ENCODE measurements at regions not wholly inside any gene's neighbourhood (a gene's known extent, or its start where the extent isn't known, plus 50 kb on each side); places are given as distances from the start of the nearest gene placed in this dataset.

DNA sequence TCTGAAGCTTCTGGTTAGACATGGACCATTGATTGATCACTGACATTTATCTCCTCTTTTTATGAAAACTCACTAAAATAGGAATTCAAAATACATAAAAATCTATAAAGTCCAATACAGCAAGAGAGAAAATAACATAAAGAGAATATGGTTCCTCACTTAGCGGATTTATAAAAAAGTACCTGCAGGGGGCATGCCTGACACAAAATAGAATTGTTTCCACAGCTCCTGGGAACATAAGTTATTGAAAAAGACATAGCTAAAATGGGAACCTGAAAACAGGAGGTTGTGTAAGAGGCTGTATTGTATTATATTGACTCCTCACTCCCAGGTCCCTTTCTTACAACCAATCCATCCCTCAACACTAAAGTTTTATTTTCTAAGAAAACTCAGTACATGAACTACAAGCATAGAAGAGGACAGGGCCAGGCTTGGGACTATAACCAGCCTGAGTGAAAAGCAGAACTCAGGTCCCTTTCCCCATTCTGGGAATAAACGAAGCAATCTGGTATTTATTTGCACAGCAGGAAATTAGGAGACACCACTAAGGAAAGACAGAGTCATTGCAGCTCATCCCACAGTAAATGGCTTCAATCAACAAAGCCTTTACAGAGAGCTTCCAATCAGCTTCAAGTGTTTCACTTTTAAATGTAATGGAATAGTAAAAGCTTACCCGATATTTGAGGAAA is 121.1 kb upstream of the NDST4 start:
- Histone ChIP-seq H3K27me3 (replicated peaks) (no peaks in the 10 kb centered on the region), H3K27ac (no peak overlapping the region), H3K36me3 (replicated peaks) (no peaks in the 10 kb centered on the region), H3K4me3 (ENCODE audit: low read depth, low read length) (no peak overlapping the region)
- peak; percentile 26 for TF ChIP-seq CTCF (IDR thresholded peaks at IDR 0.05; ENCODE audit: low read depth, low read length, missing control alignments)
- DNase-seq = no peak
- in situ Hi-C loops (cut with HindIII; ENCODE audit: low pct_ligation_motif_present, low sequenced_read_pairs) = no loop called here

- Histone ChIP-seq H3K27ac (no peak overlapping the region), H3K36me3 (replicated peaks) (no peaks in the 10 kb centered on the region), H3K4me3 (ENCODE audit: low read depth, low read length) (no peak overlapping the region), H3K27me3 (replicated peaks) (no peaks in the 10 kb centered on the region)
- TF ChIP-seq CTCF (IDR thresholded peaks at IDR 0.05; ENCODE audit: low read depth, low read length, missing control alignments) = no peak
- in situ Hi-C loops (cut with HindIII; ENCODE audit: low pct_ligation_motif_present, low sequenced_read_pairs) = no loop called here
- no peak for DNase-seq
Observed at GRCh38 chr4:115233600-115233999, 120.2 kb upstream of the NDST4 start.

GRCh38 chr4:115229873-115230272 is 116.5 kb upstream of the NDST4 start:
- in situ Hi-C loops (cut with HindIII; ENCODE audit: low pct_ligation_motif_present, low sequenced_read_pairs) = no loop called here
- no peaks in the 10 kb centered on the region for H3K27me3 ChIP-seq (replicated peaks)

DNA sequence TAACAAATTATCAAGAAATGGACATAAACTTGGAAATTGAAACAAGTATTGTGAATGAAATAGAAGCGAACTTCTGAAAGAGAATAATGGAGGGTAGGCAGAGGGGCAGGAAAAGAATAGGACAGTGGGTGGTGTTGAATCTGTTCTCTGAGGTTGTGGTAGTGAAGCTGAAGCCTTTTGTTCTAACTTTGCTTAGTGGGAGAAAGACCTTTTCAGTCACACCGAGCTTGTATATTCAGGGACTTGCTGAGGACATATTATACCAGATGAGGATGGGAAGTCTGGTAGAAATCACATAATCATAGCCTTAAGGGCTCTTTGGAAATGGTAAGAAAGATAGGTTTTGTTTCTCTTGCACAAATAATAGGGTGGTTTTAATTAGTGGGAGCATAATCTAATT is 115.4 kb upstream of the NDST4 start:
- TF ChIP-seq CTCF (IDR thresholded peaks at IDR 0.05; ENCODE audit: low read depth, low read length, missing control alignments) = no peak
- no peak for DNase-seq
- H3K36me3 ChIP-seq (replicated peaks) = no peaks in the 10 kb centered on the region
- in situ Hi-C loops (cut with HindIII; ENCODE audit: low pct_ligation_motif_present, low sequenced_read_pairs) = no loop called here
- no peak overlapping the region for H3K27ac ChIP-seq
- H3K27me3 ChIP-seq (replicated peaks) = no peaks in the 10 kb centered on the region
- no peak overlapping the region for H3K4me3 ChIP-seq (ENCODE audit: low read depth, low read length)

More at GRCh38 chr4:115229873-115230272, 116.5 kb upstream of the NDST4 start:
- no peak for DNase-seq
- no peak for TF ChIP-seq CTCF (IDR thresholded peaks at IDR 0.05; ENCODE audit: low read depth, low read length, missing control alignments)
- H3K27ac ChIP-seq = no peak overlapping the region
- H3K4me3 ChIP-seq (ENCODE audit: low read depth, low read length) = no peak overlapping the region
- no peaks in the 10 kb centered on the region for H3K36me3 ChIP-seq (replicated peaks)

GRCh38 chr4:115222061-115222460 is 108.6 kb upstream of the NDST4 start:
- in situ Hi-C loops (cut with HindIII; ENCODE audit: low pct_ligation_motif_present, low sequenced_read_pairs) = no loop called here
- no peaks in the 10 kb centered on the region for H3K27me3 ChIP-seq (replicated peaks)
- no peak for DNase-seq
- H3K36me3 ChIP-seq (replicated peaks) = no peaks in the 10 kb centered on the region
- H3K27ac ChIP-seq = no peak overlapping the region
- no peak overlapping the region for H3K4me3 ChIP-seq (ENCODE audit: low read depth, low read length)
- TF ChIP-seq CTCF (IDR thresholded peaks at IDR 0.05; ENCODE audit: low read depth, low read length, missing control alignments) = no peak

GRCh38 chr4:115219862-115220261 is 106.4 kb upstream of the NDST4 start:
- in situ Hi-C loops (cut with HindIII; ENCODE audit: low pct_ligation_motif_present, low sequenced_read_pairs) = no loop called here
- no peak for TF ChIP-seq CTCF (IDR thresholded peaks at IDR 0.05; ENCODE audit: low read depth, low read length, missing control alignments)
- H3K27me3 ChIP-seq (replicated peaks) = no peaks in the 10 kb centered on the region
- H3K27ac ChIP-seq = no peak overlapping the region
- no peaks in the 10 kb centered on the region for H3K36me3 ChIP-seq (replicated peaks)
- no peak overlapping the region for H3K4me3 ChIP-seq (ENCODE audit: low read depth, low read length)
- no peak for DNase-seq

Data from brain microvascular endothelial cell (primary cell).